T-helper 17 cell (primary cell): ENCODE measurements at regions not wholly inside any gene's neighbourhood (a gene's known extent, or its start where the extent isn't known, plus 50 kb on each side); places are given as distances from the start of the nearest gene placed in this dataset.

Source experiments
- ATAC-seq: fragments of 150-1000 bp; cut with Tn5 transposase; 2 replicates; pipeline ENCODE4 v1.10.0; 2021; ENCODE audit warnings: mild to moderate bottlenecking, moderate library complexity
- DNase-seq, 3 donors: peaks; one replicate each; pipeline versions ENCODE4 v3.0.0 to v3.0.0-alpha.2; 2020 to 2021
- H3K9me3 ChIP-seq: one replicate; pipeline ENCODE4 v1.7.0; 2013; ENCODE audit warnings: low read length, mild to moderate bottlenecking; ENCODE audit not compliant: control insufficient read depth, poor library complexity, severe bottlenecking
- H3K27ac Mint-ChIP-seq: one replicate; pipeline ENCODE4 v1.8.0; 2022; ENCODE audit warnings: mild to moderate bottlenecking, moderate library complexity, mixed read lengths
- H3K27me3 Mint-ChIP-seq: one replicate; pipeline ENCODE4 v1.8.0; 2022; ENCODE audit warnings: mixed read lengths
- H3K36me3 Mint-ChIP-seq: one replicate; pipeline ENCODE4 v1.8.0; 2022; ENCODE audit warnings: low read depth, mixed read lengths
- H3K4me1 Mint-ChIP-seq: one replicate; pipeline ENCODE4 v1.8.0; 2022; ENCODE audit warnings: mild to moderate bottlenecking, mixed read lengths
- H3K4me3 Mint-ChIP-seq: one replicate; pipeline ENCODE4 v1.8.0; 2022; ENCODE audit warnings: mild to moderate bottlenecking, moderate library complexity, mixed read lengths

GRCh38 chr9:107547303-107547702 lies 57.7 kb upstream of the KLF4 start:
- Mint-ChIP-seq H3K27ac (no peak overlapping the region), H3K36me3 (no peaks in the 10 kb centered on the region)
- no peak for ATAC-seq

GRCh38 chr9:107546859-107547258 lies 57.3 kb upstream of the KLF4 start:
- no peak for DNase-seq
- no peaks in the 10 kb centered on the region for H3K9me3 ChIP-seq
- H3K27me3 Mint-ChIP-seq, result no peaks in the 10 kb centered on the region
- ATAC-seq, result no peak
- no peaks in the 10 kb centered on the region for H3K4me1 Mint-ChIP-seq
- no peak overlapping the region for H3K27ac Mint-ChIP-seq
- no peaks in the 10 kb centered on the region for H3K36me3 Mint-ChIP-seq
- no peak overlapping the region for H3K4me3 Mint-ChIP-seq

More at GRCh38 chr9:107547303-107547702, 57.7 kb upstream of the KLF4 start:
- Mint-ChIP-seq H3K27me3 (no peaks in the 10 kb centered on the region), H3K4me3 (no peak overlapping the region), H3K4me1 (no peaks in the 10 kb centered on the region)
- DNase-seq, result no peak
- H3K9me3 ChIP-seq, result no peaks in the 10 kb centered on the region

DNA sequence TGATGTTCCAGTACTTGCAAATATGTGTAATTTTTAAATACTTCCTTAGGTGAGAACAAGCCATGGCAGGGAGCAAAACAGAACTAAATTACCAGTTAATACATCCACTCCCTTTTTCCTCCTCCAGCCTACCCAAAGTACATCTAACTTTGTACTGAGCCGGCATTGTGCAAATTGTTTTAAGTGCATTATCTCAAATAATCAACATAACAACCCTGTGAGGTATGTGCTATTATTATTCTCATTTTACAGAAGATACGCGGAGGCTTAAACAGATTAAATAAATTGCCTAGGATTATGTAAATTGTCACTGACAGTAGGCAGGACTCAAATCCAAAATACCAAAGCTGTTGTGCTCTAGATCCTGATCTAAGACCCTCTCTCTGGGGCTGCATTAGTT lies 55.5 kb upstream of the KLF4 start:
- H3K27me3 Mint-ChIP-seq, result no peaks in the 10 kb centered on the region
- no peak for ATAC-seq
- DNase-seq, result no peak
- H3K9me3 ChIP-seq, result no peaks in the 10 kb centered on the region
- H3K4me1 Mint-ChIP-seq, result no peaks in the 10 kb centered on the region
- H3K36me3 Mint-ChIP-seq, result no peaks in the 10 kb centered on the region
- H3K4me3 Mint-ChIP-seq, result no peak overlapping the region
- H3K27ac Mint-ChIP-seq, result no peak overlapping the region

DNA sequence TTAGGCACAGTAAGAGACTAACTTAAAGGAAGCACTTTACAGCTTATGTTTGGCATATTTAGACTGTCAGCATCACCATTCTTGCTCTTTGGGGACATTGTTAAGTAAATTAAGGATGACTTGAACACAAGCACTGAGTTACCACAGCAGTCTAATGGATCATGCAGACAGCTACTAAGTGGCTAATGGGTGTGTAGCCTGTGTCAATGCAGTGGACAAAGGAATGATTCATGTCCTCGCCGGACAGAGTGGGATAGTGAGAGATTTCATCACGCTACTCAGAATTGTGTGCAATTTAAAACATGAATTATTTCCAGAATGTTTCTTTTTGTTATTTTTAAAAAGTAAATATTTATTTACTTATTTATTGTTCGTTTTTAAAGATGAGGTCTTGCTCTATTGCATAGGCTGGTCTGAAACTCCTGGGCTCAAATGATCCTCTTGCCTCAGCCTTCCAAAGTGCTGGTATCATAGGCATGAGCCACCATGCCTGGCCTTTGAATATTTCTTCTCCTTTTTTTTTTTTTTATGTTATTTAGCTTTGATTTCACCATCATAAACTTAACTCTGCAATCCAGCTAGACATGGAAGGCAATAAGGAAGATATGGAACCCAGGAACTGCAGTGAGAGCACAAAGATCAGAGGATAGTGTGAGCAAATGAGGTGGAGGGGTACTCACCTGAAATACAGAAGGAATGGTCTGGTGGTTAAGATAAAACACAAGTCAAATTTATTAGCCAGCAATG lies 53.0 kb upstream of the KLF4 start:
- Mint-ChIP-seq H3K27me3 (no peaks in the 10 kb centered on the region), H3K4me1 (no peaks in the 10 kb centered on the region), H3K36me3 (no peaks in the 10 kb centered on the region), H3K27ac (no peak overlapping the region), H3K4me3 (no peak overlapping the region)
- ATAC-seq (no peak), DNase-seq (no peak)
- no peaks in the 10 kb centered on the region for H3K9me3 ChIP-seq

DNA sequence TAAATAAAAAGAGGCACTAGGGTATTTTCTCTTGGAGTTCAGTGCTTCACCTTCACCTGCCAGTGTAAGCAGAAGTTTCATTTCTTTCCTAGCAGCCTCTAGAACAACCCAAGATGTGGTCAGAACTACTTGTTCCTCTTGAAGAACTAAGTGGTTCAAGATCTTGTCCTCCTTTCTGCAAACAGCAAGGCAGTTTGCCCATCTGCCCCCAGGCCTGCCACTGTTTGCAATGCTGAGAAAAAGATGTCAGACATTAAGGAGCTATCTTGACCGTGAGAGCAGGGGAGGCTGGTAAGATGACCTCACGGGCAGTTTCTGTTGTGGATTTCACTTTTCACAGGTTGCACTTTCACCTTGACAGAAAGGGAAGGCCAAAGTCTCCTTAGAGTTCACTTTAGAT lies 52.0 kb upstream of the KLF4 start:
- ATAC-seq (no peak), DNase-seq (no peak)
- H3K4me1 Mint-ChIP-seq, result no peaks in the 10 kb centered on the region
- no peak overlapping the region for H3K27ac Mint-ChIP-seq
- H3K9me3 ChIP-seq, result no peaks in the 10 kb centered on the region
- no peak overlapping the region for H3K4me3 Mint-ChIP-seq
- H3K27me3 Mint-ChIP-seq, result no peaks in the 10 kb centered on the region
- H3K36me3 Mint-ChIP-seq, result no peaks in the 10 kb centered on the region

GRCh38 chr9:107540164-107540561 lies 50.6 kb upstream of the KLF4 start:
- H3K9me3 ChIP-seq, result no peaks in the 10 kb centered on the region
- no peaks in the 10 kb centered on the region for H3K36me3 Mint-ChIP-seq
- H3K27me3 Mint-ChIP-seq, result no peaks in the 10 kb centered on the region
- no peaks in the 10 kb centered on the region for H3K4me1 Mint-ChIP-seq
- ATAC-seq, result no peak
- H3K27ac Mint-ChIP-seq, result no peak overlapping the region
- no peak overlapping the region for H3K4me3 Mint-ChIP-seq
- DNase-seq, result no peak

GRCh38 chr9:107539427-107540163 lies 50.0 kb upstream of the KLF4 start:
- Mint-ChIP-seq H3K4me1 (no peaks in the 10 kb centered on the region), H3K4me3 (no peak overlapping the region), H3K27me3 (no peaks in the 10 kb centered on the region), H3K36me3 (no peaks in the 10 kb centered on the region), H3K27ac (no peak overlapping the region)
- DNase-seq, result no peak
- ATAC-seq, result no peak
- H3K9me3 ChIP-seq, result no peaks in the 10 kb centered on the region
